ENCODE measurements at regions not wholly inside any gene's neighbourhood (a gene's known extent, or its start where the extent isn't known, plus 50 kb on each side); places are given as distances from the start of the nearest gene placed in this dataset.
"Not testable (repeated sequence)": the region's sequence is repeated elsewhere in the genome, so short reads cannot be mapped to it uniquely, and the experiment has no call there.

- no peak for DNase-seq (ENCODE audit: low read depth)
These were observed 458.2 kb upstream of the KLF6 start for GRCh38 chr10:4243169-4243568.

- peak; percentile 79 for DNase-seq (ENCODE audit: low read depth)
These were observed 457.6 kb upstream of the KLF6 start for GRCh38 chr10:4242561-4243035.

GRCh38 chr10:4241724-4242345 lies 456.8 kb upstream of the KLF6 start:
- DNase-seq (ENCODE audit: low read depth): peak; percentile 88

GRCh38 chr10:4240608-4241197 lies 455.7 kb upstream of the KLF6 start:
- peak; percentile 34 for DNase-seq (ENCODE audit: low read depth)

GRCh38 chr10:4239186-4239585 lies 454.2 kb upstream of the KLF6 start:
- DNase-seq (ENCODE audit: low read depth): no peak

- DNase-seq (ENCODE audit: low read depth): not testable (repeated sequence)
These were observed 451.9 kb upstream of the KLF6 start for GRCh38 chr10:4236905-4237304.

- DNase-seq (ENCODE audit: low read depth): no peak
These were observed 449.7 kb upstream of the KLF6 start for GRCh38 chr10:4234661-4235060.

- no peak for DNase-seq (ENCODE audit: low read depth)
These were observed 446.4 kb upstream of the KLF6 start for GRCh38 chr10:4231439-4231838.

- no peak for DNase-seq (ENCODE audit: low read depth)
These were observed 445.0 kb upstream of the KLF6 start for GRCh38 chr10:4230036-4230435.

- DNase-seq (ENCODE audit: low read depth): no peak
These were observed 444.1 kb upstream of the KLF6 start for GRCh38 chr10:4229106-4229505.

- DNase-seq (ENCODE audit: low read depth): no peak
These were observed 442.6 kb upstream of the KLF6 start for GRCh38 chr10:4227586-4227985.

- no peak for DNase-seq (ENCODE audit: low read depth)
These were observed 442.0 kb upstream of the KLF6 start for GRCh38 chr10:4226941-4227540.

- DNase-seq (ENCODE audit: low read depth): no peak
These were observed 439.2 kb upstream of the KLF6 start for GRCh38 chr10:4224178-4224577.

- peak; percentile 37 for DNase-seq (ENCODE audit: low read depth)
These were observed 436.3 kb upstream of the KLF6 start for GRCh38 chr10:4221310-4221709.

GRCh38 chr10:4219901-4220300 lies 434.9 kb upstream of the KLF6 start:
- DNase-seq (ENCODE audit: low read depth): no peak

GRCh38 chr10:4217653-4218052 lies 432.6 kb upstream of the KLF6 start:
- no peak for DNase-seq (ENCODE audit: low read depth)

GRCh38 chr10:4217187-4217586 lies 432.2 kb upstream of the KLF6 start:
- no peak for DNase-seq (ENCODE audit: low read depth)

- no peak for DNase-seq (ENCODE audit: low read depth)
These were observed 431.7 kb upstream of the KLF6 start for GRCh38 chr10:4216726-4217125.

GRCh38 chr10:4215963-4216575 lies 431.1 kb upstream of the KLF6 start:
- DNase-seq (ENCODE audit: low read depth): no peak

- no peak for DNase-seq (ENCODE audit: low read depth)
These were observed 430.5 kb upstream of the KLF6 start for GRCh38 chr10:4215485-4215884.

- no peak for DNase-seq (ENCODE audit: low read depth)
These were observed 429.9 kb upstream of the KLF6 start for GRCh38 chr10:4214908-4215307.

GRCh38 chr10:4213441-4213840 lies 428.4 kb upstream of the KLF6 start:
- DNase-seq (ENCODE audit: low read depth): peak; percentile 38

All from HT1080 (cell line).